ENCODE measurements at regions not wholly inside any gene's neighbourhood (a gene's known extent, or its start where the extent isn't known, plus 50 kb on each side); places are given as distances from the start of the nearest gene placed in this dataset.

DNA sequence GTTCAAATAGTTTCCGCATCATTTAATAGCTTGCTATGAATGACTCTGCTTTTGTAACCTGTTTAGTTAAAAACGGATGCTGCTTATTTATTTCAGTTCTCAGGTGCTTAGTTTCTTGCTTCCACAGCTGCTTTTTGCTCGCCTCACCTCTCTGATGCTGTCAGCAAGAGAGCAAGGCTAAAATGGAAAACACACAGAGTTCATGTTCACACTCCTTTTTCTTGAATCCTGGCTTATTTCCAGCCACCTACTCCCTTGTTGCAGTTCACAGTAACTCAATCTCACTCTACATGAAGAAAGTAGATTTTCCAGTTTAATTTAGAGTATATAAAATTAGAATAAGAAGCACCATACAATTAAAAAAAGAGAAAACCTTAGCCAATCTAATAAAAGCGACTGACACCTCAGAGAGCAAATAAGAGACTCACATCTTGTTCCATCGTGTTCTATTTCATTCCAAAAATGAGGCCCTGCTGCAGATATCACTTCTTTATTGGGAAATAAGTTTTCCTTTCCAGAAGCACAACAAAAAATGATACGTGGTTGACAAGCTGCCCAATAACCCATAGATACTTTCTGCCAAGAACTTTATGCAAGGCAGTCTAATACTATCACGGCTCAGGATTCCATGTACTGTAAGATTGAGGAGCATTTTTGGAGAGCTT is 326.1 kb upstream of the SLITRK1 start:
- TF ChIP-seq CTCF (IDR thresholded peaks at IDR 0.05 in 2 of 3, conservative IDR thresholded peaks at IDR 0.05 in 1 of 3; ENCODE audit: borderline replicate concordance in 1 of 3, insufficient read depth in 1 of 3, low read depth in 2 of 3, low read length in 2 of 3): no peak
- no peak for TF ChIP-seq POLR2A (IDR thresholded peaks at IDR 0.05; ENCODE audit: borderline replicate concordance, extremely low read depth, insufficient read depth, insufficient read length)
- TF ChIP-seq FOSL1 (IDR thresholded peaks at IDR 0.05; ENCODE audit: low read depth): no peak
- TF ChIP-seq SIN3A (IDR thresholded peaks at IDR 0.05; ENCODE audit: low read depth): no peak

Data from HCT116 (cell line).